Endodermal cell (in vitro differentiated cells): ENCODE measurements at regions not wholly inside any gene's neighbourhood (a gene's known extent, or its start where the extent isn't known, plus 50 kb on each side); places are given as distances from the start of the nearest gene placed in this dataset.

Experiments used
- DNase-seq: peaks from one replicate; pipeline ENCODE4 v3.0.0-alpha.2; 2017
- H3K27ac ChIP-seq: 2 replicates; pipeline ENCODE4 v1.5.1; 2013; ENCODE audit warnings: mild to moderate bottlenecking, low read depth, low read length, moderate library complexity
- H3K27me3 ChIP-seq: 2 replicates; pipeline ENCODE4 v1.6.1; 2013; ENCODE audit warnings: mild to moderate bottlenecking, low read length, moderate library complexity; ENCODE audit not compliant: insufficient read depth, control insufficient read depth, poor library complexity, severe bottlenecking
- H3K36me3 ChIP-seq: 2 replicates; pipeline ENCODE4 v1.7.0; 2013; ENCODE audit warnings: mild to moderate bottlenecking, low read length, moderate library complexity; ENCODE audit not compliant: control insufficient read depth, insufficient read depth
- H3K4me1 ChIP-seq: one replicate; pipeline ENCODE4 v1.7.0; 2013; ENCODE audit warnings: low read length; ENCODE audit not compliant: control insufficient read depth, insufficient read depth
- H3K4me3 ChIP-seq: 2 replicates; pipeline ENCODE4 v1.5.1; 2013; ENCODE audit warnings: mild to moderate bottlenecking, low read length, moderate library complexity
- H3K9ac ChIP-seq: 2 replicates; pipeline ENCODE4 v1.6.1; 2013; ENCODE audit warnings: mild to moderate bottlenecking, low read length, moderate library complexity; ENCODE audit not compliant: poor library complexity, severe bottlenecking; ENCODE audit errors: extremely low read depth
- H3K9me3 ChIP-seq: 2 replicates; pipeline ENCODE4 v1.6.1; 2013; ENCODE audit warnings: mild to moderate bottlenecking, low read length, moderate library complexity; ENCODE audit not compliant: control insufficient read depth
- H3K27ac Mint-ChIP-seq: 2 replicates; pipeline ENCODE4 v1.8.0; 2020; ENCODE audit warnings: mixed read lengths
- H3K27me3 Mint-ChIP-seq: 2 replicates; pipeline ENCODE4 v1.8.0; 2021; ENCODE audit warnings: mild to moderate bottlenecking, mixed read lengths; ENCODE audit not compliant: insufficient read depth
- H3K36me3 Mint-ChIP-seq: 2 replicates; pipeline ENCODE4 v1.8.0; 2020; ENCODE audit warnings: low read depth, mixed read lengths
- H3K4me1 Mint-ChIP-seq: 2 replicates; pipeline ENCODE4 v1.8.0; 2020; ENCODE audit warnings: mixed read lengths
- H3K4me3 Mint-ChIP-seq: 2 replicates; pipeline ENCODE4 v1.8.0; 2020; ENCODE audit warnings: mild to moderate bottlenecking, moderate library complexity, mixed read lengths
- H3K9me3 Mint-ChIP-seq: 2 replicates; pipeline ENCODE4 v1.8.0; 2020; ENCODE audit warnings: mild to moderate bottlenecking, mixed read lengths
- WGBS, 2 experiments: methylation state at CpG; one replicate each; pipeline versions ENCODE4 v1.1.5 to v1.1.7; 2013; ENCODE audit warnings: missing lambda C conversion rate in 2 of 2, mixed read lengths in 1 of 2; ENCODE audit not compliant: insufficient coverage in 1 of 2, insufficient read length in 1 of 2; 5-methylcytosine and 5-hydroxymethylcytosine counted together
- TF ChIP-seq, protein P1 (sequence below): fragments of 200-600 bp; sonication (generic); conservative IDR thresholded peaks from 2 replicates; pipeline ENCODE4 v1.5.0; 2021; ENCODE audit warnings: antibody characterized with exemption, mild to moderate bottlenecking

DNA sequence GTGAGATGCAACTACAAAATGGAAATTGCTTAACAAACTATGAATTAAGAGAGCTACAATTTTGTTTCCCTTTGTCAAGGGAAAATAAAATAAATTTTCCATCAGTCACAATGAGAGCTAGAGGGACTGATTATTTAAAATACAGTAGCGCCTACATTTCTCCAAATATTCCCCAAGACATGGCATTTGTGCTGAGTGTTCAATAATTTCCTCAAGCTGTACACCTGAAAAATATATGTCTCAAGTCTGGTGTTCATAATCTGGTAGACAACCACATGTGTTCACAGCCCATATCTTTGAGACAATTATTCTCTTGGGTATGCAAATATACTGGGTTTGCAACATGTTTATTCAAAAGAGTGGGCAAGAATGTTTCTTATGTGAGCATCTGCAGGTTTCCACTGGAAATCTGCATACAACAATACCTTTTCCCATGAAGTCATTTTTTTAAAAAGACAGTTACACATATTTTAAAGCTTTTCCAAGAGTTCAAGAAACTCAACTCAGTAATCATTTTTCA, 240.1 kb upstream of the VRK2 start:
- no peaks in the 10 kb centered on the region for H3K9me3 ChIP-seq
- H3K4me3 ChIP-seq, result no peak overlapping the region
- Mint-ChIP-seq H3K4me1 (no peaks in the 10 kb centered on the region), H3K27ac (no peak overlapping the region), H3K9me3 (no peaks in the 10 kb centered on the region), H3K27me3 (no peaks in the 10 kb centered on the region), H3K36me3 (no peaks in the 10 kb centered on the region), H3K4me3 (no peak overlapping the region)
- WGBS, 2 experiments, result 47 to 50% methylated on average over 1 of the region's 1 CpG
- no peaks in the 10 kb centered on the region for H3K27me3 ChIP-seq
- H3K27ac ChIP-seq, result no peak overlapping the region
- no peaks in the 10 kb centered on the region for H3K36me3 ChIP-seq
- no peak for DNase-seq
- no peak overlapping the region for H3K9ac ChIP-seq
- TF ChIP-seq, protein P1, sequence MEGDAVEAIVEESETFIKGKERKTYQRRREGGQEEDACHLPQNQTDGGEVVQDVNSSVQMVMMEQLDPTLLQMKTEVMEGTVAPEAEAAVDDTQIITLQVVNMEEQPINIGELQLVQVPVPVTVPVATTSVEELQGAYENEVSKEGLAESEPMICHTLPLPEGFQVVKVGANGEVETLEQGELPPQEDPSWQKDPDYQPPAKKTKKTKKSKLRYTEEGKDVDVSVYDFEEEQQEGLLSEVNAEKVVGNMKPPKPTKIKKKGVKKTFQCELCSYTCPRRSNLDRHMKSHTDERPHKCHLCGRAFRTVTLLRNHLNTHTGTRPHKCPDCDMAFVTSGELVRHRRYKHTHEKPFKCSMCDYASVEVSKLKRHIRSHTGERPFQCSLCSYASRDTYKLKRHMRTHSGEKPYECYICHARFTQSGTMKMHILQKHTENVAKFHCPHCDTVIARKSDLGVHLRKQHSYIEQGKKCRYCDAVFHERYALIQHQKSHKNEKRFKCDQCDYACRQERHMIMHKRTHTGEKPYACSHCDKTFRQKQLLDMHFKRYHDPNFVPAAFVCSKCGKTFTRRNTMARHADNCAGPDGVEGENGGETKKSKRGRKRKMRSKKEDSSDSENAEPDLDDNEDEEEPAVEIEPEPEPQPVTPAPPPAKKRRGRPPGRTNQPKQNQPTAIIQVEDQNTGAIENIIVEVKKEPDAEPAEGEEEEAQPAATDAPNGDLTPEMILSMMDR, result no peak
- H3K4me1 ChIP-seq, result no peaks in the 10 kb centered on the region

DNA sequence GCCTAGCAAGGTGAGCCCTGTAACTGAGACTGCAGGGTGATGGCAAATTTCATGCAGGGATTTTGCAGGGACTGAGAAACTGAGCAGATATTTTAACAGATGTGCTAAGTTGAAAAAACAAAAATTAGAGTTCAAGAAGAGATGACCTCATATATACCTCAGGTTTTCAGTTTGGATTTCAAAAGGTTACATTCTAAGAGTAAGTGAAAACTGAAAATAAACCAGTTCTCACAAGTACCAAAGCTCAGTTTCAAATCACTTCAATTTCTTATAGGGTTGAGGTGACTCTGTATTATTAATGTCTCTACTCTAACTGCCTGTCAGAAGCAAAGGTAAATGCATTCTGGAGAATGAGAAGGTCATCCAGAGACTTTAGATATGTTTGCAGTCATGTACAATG, 237.4 kb upstream of the VRK2 start:
- Histone ChIP-seq H3K27ac (no peak overlapping the region), H3K4me3 (no peak overlapping the region), H3K4me1 (no peaks in the 10 kb centered on the region), H3K27me3 (no peaks in the 10 kb centered on the region), H3K9me3 (no peaks in the 10 kb centered on the region), H3K9ac (no peak overlapping the region), H3K36me3 (no peaks in the 10 kb centered on the region)
- H3K4me3 Mint-ChIP-seq, result no peak overlapping the region
- no peaks in the 10 kb centered on the region for H3K9me3 Mint-ChIP-seq
- TF ChIP-seq, protein P1, result no peak
- no peaks in the 10 kb centered on the region for H3K27me3 Mint-ChIP-seq
- H3K4me1 Mint-ChIP-seq, result no peaks in the 10 kb centered on the region
- no peaks in the 10 kb centered on the region for H3K36me3 Mint-ChIP-seq
- DNase-seq, result no peak
- no peak overlapping the region for H3K27ac Mint-ChIP-seq

DNA sequence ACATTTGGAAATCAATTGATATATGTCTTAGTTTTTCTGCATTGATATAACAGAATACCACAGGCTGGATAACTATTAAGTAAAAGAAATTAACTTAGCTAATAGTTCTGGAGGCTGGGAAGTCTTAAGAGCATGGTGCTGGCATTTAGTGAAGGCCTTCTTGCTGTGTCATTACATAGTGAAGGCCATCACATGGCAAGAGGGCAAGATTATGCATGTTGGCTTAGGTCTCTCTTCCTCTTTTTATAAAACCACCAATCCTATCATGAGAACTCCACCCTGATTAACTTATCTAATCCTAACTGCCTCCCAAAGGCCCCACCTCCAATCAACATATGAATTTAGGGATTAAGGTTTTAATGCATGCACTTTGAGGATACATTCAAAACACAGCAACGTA, 225.5 kb upstream of the VRK2 start:
- no peak for DNase-seq
- no peak overlapping the region for H3K9ac ChIP-seq
- Mint-ChIP-seq H3K4me1 (no peaks in the 10 kb centered on the region), H3K27ac (no peak overlapping the region), H3K27me3 (no peaks in the 10 kb centered on the region), H3K4me3 (no peak overlapping the region), H3K9me3 (no peaks in the 10 kb centered on the region), H3K36me3 (no peaks in the 10 kb centered on the region)
- no peaks in the 10 kb centered on the region for H3K9me3 ChIP-seq
- no peak overlapping the region for H3K4me3 ChIP-seq
- 60 to 100% methylated on average over 1 of the region's 1 CpG for WGBS, 2 experiments
- no peaks in the 10 kb centered on the region for H3K36me3 ChIP-seq
- no peaks in the 10 kb centered on the region for H3K4me1 ChIP-seq
- no peak overlapping the region for H3K27ac ChIP-seq
- H3K27me3 ChIP-seq, result no peaks in the 10 kb centered on the region
- TF ChIP-seq, protein P1, result no peak
